NCI-H446 (cell line): ENCODE measurements at regions not wholly inside any gene's neighbourhood (a gene's known extent, or its start where the extent isn't known, plus 50 kb on each side); places are given as distances from the start of the nearest gene placed in this dataset.

ENCODE experiments used
- DNase-seq, 2 experiments: peaks; one replicate each; lab custom pipeline; 2025; lab: John Stamatoyannopoulos, UW

DNA sequence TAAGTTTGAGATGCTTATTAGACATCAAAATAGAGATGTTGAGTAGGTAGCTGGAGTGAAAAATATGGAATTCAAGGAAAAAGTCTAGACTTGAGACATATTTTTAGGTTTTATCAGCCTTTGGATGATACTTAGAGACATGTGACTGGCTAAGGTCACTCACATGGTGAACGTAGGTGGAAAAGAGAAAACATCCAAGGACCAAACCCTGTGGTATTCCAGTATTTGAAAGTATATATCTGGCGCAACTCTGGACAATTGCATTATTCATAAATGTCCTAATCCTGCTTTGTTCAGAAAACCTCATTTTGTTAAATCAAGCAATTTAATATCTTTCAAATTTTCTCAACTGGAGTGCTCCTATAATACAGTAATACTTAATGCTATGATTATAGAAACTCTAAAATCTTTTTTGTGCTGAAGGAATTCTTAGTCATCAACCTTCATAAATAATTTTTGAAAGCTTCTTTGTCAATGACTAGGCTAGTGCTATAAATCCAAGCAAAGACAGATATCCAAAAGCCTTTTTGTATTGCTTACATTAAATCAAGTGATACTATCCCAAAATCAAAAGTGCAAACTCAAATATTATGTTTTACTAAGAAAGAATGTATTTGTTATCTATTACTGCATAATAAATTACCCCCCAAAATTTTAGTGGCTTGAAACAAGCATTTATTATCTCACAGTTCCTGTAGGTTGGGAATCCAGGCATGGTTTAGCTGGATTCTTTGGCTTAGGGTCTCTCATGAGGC lies 452.0 kb downstream of the ENC1 start:
- no peak for DNase-seq

DNA sequence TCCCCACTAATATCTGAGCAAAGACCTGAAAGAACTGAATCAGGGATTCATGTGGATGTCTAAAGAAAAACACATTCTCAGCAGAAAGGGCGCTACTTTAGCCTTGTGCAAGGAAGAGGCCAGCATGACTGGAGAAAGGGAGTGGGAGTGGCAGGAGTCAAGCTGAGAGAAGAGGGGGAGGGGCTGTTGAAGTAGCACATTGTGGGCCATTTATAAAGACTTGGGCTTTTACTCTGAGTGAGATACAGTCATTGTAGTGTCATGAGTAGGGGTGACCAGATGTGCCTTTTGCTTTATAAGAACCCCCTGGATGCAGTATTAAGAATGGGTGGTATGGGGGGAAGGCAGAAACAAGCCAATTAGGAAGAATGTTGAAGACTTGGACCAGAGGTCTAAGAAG lies 452.8 kb downstream of the ENC1 start:
- no peak for DNase-seq

DNA sequence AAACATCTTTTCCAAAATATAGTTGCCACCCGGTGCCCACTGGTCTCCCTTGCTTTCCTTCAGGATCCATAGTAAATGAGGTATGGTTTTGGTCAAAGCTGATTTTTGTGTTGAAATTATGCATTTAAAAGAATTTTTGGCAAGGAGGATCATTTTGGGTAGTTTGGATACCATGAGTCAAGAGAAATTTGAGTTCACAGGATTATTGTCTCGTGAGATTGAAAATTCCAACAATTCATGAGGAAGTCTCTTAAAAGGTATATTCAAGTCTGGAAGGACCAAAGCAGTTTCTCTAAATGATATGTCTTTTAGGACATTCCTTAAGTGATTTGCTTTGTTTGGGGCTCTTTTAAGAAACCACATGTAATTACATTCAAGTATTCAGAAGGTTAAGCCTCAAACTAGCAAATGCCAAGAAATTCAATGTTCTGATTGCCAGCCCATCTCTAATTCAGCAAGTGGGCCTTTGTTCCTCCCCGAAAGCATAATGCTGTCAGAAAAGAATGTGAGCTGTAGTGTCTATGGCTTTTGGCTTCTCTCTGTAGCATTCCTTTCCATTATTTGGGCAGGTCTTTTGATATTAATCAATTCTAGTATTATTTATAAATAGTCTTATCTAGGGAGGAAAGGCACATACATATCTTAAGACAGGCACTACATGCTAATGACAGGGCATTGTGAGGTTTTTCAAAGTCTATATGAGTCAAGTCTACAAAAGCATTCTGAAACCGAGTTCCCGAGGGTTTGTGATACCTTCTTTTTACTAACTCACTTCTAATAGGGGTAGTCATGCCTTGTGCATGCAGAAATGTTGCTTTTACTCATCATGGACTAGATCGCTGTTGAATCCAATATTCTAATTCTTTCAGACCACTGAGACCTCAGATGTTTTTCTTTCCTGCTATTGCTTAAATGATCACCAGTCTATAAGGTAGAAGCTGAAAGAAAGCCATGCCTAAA lies 453.9 kb downstream of the ENC1 start:
- DNase-seq = no peak

DNA sequence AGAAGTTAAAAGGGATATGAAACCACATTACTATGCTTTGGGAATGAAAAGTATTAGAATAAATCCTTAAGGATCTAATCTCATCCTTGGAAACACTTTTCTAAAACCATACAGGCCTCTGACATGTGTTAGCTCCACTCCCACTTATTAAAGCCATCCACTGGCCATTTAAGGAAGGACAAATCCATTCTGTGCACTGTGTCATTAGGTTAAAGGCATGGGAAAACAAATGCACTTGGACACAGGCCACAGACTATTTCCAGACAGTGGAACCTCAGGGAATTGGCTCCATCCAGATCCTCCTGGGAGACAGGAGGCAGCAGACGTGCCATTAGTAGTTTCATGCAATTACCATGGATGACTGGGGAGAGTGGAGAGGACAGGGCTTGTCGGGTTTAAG lies 454.9 kb downstream of the ENC1 start:
- peak in 1 of 2 experiments; percentile 71 for DNase-seq

DNA sequence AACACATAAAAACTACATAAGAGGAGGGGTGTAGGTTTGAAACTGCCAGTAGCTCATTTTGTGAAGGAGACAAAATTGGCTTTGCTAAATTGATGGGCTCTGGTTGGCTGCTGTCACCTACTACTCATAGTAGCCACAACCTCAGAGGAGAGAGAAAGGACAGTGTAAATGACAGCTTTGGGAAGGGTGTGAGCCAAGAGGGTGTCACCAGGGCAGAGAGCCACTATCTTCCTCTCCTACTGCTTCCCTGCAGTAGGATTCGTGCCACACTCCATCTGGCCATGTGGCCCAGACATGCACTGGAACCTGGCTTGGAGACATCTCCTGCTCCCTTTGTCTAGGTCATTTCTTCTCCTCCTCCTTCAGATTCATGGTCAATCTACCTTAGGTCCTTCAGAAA lies 455.9 kb downstream of the ENC1 start:
- no peak for DNase-seq

DNA sequence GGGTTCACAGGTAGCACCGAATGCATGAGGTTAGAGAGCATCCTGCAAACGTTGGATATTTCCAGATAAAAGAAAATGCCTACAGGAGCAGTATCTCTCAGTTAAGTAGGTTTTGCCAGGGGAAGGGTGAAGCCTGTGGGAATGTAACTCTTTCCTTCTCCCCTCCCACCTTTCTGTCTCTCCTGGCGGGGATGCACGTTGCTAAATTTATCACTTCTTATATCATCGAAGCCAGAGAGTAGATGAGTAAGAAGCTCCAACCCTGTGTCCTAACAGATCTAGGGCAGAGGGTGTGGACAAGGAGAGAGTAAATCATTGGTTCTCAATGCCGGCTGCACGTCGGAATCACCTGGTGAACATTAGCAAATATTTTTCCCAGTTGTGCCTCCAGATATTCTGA lies 457.5 kb downstream of the ENC1 start:
- no peak for DNase-seq

DNA sequence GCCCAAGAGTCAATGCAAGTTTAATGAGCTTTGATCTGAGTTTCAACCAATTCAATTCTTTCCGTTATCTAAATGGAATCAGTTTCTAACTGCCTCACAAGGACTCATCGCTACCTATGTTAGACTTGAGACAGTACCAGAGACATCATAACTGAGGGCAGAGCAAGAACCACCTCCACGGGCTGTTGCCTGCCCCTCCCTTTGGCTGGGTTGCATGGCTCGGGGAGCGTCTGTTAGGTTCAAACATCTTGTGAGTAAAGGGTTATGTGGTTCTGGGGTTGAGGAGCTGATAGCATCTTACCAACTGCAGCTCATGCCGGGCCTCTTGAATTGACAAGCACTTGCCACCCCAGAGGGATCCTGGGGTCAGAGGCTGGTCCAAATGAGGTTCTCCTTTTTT lies 457.9 kb downstream of the ENC1 start:
- DNase-seq = no peak

DNA sequence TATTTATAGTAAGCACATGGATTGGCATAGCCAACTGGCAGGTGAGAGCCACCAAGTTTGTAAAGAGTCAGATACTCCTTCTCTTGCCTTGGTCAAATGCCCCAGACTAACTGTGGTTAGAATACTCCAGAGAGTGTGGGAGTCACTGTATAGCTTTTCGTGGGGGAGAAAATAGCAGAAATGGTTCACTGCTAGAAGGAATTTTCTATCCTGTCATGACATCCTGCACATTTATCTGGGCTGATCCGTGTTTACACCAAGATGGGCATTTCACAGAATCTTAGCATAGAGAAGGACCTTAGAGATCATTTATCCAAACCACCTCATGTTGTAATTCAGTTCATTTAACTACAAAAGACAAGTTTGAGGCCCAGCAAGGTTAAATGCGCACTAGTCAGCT lies 460.8 kb downstream of the ENC1 start:
- DNase-seq = no peak

DNA sequence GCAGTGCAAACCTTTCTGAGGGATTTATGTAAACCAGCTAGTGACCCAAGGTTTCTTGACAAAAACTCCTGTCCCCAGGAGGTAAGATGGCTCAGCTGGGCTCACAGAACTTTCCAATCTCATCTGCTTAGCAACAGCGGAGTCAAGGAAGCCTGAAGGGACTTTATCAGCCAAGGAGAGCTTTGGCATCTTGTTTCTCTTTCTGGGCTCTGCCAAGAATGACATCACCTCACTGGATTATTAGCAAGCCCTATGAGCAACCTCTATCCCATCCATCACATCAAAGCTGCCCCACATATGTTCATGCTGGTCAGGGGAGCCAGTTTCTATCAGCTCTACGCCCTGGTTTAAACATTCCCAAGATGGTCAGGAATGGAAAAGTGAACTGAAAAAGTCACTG lies 461.3 kb downstream of the ENC1 start:
- peak; percentile 78 to 94 for DNase-seq

DNA sequence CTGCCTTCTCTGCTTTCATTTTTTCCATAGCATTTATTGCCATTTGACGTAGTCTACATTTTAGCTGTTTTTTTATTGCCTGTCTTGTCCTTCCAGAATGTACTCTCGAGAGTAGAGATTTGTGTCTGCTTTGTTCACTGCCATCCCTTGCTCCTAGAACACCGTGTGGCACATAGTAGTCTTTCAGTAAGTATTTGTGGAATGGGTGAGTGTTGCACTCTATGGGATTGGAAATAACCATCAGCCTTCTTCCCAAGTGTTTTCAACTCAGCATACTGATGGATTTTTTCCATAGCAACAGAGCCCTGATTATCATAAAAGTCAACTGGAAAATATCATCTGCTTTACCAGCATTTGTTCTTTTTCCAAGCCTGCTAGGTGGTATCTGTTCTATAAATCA lies 462.6 kb downstream of the ENC1 start:
- DNase-seq = no peak

DNA sequence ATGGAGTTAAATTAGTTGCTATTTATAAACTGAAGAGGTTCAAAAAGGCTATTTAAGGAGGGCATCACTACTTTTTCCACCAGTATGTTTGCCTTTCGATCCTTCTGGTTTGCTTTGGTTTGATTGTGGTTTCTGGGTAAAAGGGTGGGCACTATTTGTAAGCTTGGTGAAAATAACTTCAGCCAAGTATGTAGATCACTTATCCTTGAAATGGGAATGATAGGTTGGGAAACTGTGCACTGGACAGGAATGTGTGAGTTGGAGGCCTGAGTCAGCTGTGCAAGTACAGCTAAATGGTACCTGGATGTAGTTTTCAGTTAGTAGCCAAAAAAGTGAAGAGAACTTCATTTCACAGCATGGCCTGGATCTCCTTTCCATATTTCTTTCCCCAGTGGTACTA lies 466.2 kb downstream of the ENC1 start:
- no peak for DNase-seq

DNA sequence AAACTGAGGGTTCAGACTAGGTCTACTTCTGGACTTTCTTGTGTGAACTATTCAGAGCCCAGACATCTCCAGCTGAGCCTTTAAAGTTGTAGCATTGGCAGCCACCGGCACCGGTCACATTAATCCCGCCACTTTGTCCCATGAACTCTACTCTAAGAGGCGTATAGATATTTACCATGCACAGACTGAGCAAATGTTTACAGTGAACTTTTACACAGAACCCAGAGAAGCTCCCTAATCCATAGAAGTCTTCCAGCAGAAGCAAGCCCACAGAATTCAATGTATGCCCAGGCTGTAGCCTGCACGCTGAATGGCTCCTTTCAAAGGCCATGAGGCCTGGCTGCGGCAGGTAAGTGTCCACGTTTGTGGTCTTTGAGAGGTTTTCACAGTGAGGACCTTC lies 466.9 kb downstream of the ENC1 start:
- no peak for DNase-seq

DNA sequence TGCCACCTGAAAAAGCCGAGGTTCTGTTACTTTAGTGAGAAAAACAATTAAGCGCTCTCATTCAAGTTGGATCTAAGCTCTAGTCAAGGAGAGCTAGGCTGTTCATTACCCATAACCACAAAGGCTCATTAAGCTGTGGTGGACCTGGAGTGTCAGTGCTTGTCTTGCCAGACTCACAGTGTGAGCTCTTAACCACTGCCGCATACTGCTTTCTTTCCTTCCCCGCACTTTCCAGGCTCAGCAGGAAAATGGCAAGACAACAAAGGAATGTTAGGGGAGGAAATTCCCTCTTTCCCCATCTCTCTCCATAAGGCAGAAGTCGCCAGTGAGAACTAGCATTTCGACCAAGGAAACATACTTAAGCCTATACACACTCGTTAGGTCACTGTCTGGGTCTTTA lies 467.3 kb downstream of the ENC1 start:
- no peak for DNase-seq

DNA sequence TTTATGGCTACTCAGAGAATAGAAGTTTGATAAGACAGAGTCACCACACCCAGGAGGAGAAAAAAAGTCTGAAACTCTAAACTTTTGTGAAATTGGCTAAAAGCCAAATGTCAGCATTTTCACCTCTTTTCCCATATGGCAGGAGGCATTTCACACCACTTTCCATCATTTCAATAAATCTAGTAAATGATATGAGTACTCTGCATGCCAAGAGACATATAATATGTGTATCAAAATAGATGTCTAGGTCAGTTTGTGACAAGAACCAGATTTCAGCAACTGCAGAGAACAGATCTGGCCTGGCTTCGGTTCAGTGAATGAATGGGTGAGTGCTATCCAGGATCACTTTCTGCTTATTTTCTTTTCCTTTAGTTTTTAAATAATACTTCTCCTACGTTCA lies 470.8 kb downstream of the ENC1 start:
- DNase-seq = peak in 1 of 2 experiments; percentile 41

DNA sequence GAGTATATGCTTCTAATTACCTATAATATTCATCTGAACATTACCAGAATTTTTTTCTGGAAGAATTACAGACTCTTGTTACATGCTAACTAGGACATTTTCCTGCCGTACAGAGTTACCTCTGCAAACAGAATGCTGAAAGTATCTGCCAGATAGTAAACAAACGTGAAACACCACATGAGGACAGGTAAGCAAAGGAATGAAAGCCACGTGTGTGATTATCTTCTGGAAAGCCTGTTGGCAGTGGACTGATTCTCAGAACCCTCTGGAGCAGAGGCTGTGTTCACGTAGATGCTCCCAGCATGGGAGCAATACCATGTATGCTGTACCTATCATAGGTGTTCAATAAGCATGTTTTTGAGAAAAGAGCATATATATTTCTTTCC lies 472.6 kb downstream of the ENC1 start:
- no peak for DNase-seq

DNA sequence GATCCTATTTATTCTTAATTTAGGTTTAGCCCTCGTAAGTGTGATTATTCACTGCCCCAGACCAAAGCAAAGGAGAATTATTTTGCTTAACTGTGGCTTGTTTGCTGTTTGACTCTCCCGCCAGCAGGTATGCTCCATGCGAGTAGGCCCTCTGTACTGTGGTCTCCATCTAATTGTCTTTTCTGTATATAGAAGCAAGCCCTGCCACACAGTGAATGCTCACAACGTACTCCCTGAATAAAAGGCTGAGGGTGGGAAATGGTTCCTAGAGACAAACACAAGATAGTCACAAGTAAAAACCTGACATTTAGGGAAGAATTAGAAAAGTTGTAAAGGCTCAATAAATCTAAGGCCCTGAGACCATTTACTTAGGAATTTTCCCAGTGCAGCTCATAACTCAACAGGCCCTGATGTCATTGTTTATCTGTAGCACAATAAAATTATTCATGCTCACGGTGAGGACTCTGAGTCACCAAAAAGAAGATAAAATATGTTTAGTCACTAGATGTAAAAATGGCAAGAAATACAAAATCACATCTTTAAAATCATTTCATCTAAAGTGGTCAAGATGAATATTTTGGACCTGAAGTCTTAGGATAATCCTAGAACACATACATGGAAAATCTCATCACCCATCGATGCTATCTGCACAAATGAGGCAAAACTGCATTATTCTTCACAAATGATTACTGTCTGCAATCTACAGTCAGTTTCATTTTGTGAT lies 473.2 kb downstream of the ENC1 start:
- no peak for DNase-seq

DNA sequence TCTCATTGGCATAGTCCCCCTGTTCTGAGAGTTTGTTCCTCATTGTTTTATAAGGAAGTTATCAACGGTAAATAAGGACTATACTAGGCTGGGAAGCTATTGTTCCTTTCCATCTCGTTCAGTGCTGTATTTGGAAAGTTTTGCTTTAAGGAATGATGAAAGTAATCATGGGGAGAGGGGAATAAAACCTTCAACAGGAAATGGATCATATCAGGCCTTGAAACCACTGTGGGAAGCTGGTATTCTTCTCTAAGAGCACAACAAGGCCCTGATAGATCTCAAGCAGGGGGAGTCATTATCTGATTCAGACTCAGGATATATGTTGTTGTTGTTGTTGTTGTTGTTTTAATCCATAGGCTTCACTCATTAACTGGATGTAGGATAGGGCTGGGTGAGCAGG lies 474.5 kb downstream of the ENC1 start:
- DNase-seq = no peak

DNA sequence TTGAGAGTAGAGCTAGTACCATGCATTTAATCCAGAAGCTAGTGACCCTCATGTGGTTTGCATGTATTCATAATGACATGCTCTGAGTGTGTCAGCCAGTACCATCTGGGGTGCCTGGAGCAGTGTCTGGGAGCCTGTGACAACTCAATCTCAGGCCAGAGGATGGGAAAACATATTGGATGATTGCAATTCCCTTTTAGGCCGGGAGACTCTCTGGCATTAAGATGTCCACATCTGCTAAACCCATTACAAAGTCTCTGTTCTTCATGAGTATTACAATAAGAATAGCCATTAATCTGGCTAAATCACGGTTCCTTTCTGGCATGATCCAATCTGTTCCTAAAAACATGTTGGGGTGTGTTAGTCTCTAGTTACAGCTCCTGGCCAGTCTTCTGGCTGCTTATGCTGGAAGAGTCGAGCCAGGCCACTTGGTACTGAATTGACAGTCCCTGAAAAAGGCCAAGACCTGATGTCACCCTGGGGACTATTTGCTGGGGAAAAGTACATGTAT lies 475.7 kb downstream of the ENC1 start:
- peak in 1 of 2 experiments; percentile 66 for DNase-seq

DNA sequence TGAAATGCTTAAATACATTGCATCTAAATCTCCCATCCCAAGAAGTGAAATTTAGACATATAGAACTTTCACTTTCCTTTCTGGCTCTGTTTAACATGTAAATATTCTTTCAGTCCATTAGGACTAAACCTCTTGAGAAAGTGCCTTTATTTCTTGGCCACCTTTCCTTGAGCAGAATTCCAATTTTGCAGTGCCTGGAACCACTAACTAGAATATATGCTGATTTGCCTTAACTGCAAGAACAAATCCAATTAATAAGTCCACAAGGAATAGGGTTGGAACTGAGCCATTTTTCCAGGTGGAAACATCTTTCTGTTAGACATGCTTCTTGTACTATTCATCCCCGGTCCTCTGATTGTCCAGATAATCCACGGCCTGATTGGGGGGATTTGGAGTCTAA lies 478.0 kb downstream of the ENC1 start:
- DNase-seq = no peak

DNA sequence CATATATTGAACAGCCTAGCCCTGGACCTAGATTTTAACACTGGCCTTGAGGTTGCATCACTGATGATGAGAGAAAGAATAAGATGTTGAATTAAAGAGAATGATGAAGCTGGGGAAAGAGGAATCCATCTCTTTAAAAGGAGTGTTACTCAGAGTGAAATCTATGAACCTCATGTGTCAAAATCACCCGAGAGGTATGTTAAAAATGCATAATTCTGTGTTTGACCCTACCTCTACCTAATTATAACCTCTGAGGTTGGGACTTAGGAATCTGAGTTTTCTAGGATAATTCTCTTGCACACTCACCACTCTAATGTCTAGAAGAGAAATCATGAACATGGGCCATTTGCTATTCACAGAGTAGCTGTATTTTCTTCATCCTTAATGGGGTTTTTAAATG lies 479.4 kb downstream of the ENC1 start:
- DNase-seq = no peak

DNA sequence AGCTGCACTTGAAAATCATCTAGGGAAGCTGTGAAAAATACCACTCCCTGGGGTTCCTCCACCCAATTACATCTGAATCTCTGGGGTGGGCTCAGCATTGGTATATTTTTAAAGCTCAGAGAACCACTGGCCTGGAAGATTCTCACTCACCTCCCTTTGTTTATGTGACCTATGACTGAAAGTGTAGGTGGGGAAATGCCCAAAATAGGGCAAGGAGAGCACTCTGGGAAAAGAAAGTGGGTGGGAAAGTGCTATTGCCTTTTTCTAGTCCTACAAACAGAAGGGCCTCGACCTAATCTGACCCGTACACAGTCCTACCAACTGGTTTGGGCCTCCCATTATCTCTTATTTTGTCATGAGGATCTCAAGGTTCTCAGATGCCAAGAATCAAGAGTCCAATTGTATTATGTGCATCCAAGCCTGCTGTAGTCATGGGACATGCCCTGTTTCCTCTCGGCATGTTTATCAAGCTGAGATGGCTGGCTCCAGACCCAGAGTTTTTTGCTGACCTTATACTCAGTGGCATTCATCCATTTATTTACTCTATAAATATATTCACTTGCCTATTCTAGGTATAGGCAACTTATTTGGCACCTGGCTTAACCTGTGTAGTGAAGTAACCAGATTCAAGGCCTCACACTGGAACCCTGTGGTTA lies 483.7 kb downstream of the ENC1 start:
- DNase-seq = no peak

DNA sequence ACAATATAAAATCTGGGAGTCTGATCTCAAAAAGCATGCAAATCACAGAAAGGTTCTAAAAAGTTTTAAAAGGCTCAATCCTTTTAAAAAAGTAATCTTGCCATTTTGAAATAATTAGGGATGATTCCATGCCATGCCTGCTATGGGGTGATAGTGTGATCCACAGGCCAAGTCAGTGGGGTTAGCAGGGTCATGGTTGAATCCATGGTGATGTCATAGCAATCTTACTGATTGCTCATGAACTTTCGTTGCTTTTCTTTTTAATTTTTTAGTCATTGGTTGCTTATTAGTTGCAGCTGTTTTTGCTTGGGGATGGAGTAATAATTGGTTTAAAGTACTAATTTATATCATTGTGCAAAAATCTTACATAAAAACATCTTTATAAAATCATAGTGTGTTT lies 485.0 kb downstream of the ENC1 start:
- DNase-seq = no peak
